ENCODE measurements at regions not wholly inside any gene's neighbourhood (a gene's known extent, or its start where the extent isn't known, plus 50 kb on each side); places are given as distances from the start of the nearest gene placed in this dataset.

DNA sequence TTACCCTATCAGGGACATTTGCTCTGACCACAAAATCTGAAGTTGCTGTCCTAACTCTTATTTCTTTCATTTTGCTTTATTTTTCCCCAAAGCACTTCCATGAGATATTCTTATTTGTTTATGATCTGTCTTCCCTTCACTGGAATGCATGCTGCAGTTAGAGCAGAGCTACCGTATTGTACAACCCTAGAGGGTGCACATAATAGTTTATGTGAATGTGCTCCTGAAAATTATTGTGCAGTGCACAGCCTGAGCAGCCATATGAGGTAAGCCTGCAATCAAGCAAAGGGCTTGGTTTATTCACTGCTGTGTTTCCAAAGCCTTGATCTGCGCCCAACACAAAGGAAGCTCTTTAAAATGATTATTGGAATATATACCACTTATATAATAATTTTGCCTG lies 120.3 kb upstream of the CADPS start:
- no peak for DNase-seq
- Histone ChIP-seq H3K4me3 (ENCODE audit: insufficient read depth, low read depth, low read length) (no peak overlapping the region), H3K27me3 (ENCODE audit: control insufficient read depth, insufficient read depth, low read length) (no peaks in the 10 kb centered on the region), H3K36me3 (replicated peaks; ENCODE audit: control insufficient read depth, insufficient read depth, low read length) (no peaks in the 10 kb centered on the region)

DNA sequence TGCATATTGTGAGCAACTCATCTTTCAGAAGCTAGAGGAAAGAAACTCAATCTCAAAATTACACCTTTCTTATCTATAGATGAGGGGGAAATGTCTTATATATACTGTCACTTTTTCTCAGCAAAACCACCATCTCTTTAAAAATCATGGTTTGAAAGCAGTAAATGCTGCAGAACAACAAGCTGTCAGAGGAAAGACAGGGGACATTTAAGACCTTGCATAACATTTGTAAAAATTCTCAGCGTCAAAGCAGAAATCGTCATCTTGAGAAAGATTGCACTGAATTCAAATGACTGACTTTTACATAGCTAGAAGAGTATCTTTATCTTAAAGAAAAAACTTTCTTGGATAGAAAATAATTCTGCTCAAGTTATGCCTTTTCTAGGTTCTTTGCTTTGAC lies 122.2 kb upstream of the CADPS start:
- DNase-seq, result no peak
- Histone ChIP-seq H3K4me3 (ENCODE audit: insufficient read depth, low read depth, low read length) (no peak overlapping the region), H3K36me3 (replicated peaks; ENCODE audit: control insufficient read depth, insufficient read depth, low read length) (no peaks in the 10 kb centered on the region), H3K27me3 (ENCODE audit: control insufficient read depth, insufficient read depth, low read length) (no peaks in the 10 kb centered on the region)

DNA sequence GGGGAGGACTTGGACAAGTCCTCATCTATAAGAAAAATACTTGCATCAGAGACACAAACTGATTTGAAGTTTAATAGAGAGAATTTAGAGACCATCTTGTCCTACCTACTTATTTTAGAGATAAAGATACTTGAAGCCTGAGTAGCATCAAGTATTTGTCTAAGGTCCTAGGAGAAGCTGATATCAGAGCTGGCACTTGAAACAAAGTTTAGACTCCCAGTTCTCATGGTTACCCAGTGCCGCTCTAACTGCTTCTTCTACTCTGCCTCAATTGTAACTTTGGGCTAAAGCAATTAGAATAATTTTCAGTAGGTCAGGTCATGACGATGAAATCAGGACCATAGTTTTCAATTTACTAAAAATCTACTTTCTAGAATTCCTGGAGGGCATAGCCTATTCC lies 123.9 kb upstream of the CADPS start:
- no peak overlapping the region for H3K4me3 ChIP-seq (ENCODE audit: insufficient read depth, low read depth, low read length)
- no peak for DNase-seq
- no peaks in the 10 kb centered on the region for H3K36me3 ChIP-seq (replicated peaks; ENCODE audit: control insufficient read depth, insufficient read depth, low read length)
- no peaks in the 10 kb centered on the region for H3K27me3 ChIP-seq (ENCODE audit: control insufficient read depth, insufficient read depth, low read length)

DNA sequence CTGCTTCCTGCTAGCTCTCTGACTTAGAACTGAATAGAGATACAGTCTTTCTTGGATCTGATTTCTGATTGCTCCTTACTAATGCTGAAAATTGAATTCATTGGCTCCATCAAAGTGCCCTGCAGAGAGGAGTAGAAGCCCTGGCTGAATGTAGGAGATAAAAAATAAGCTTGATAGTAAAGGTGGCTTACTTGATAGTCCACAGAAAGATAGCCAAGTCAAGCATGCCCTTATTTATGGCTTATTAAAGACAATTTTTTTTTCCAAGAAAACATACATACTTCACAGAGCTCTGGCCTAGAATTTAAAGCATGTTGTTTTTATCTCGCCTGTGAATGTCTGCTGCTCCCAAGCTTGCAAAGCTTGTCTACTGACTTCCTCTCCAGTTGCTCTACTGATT lies 124.6 kb upstream of the CADPS start:
- Histone ChIP-seq H3K27me3 (ENCODE audit: control insufficient read depth, insufficient read depth, low read length) (no peaks in the 10 kb centered on the region), H3K4me3 (ENCODE audit: insufficient read depth, low read depth, low read length) (no peak overlapping the region), H3K36me3 (replicated peaks; ENCODE audit: control insufficient read depth, insufficient read depth, low read length) (no peaks in the 10 kb centered on the region)
- no peak for DNase-seq

DNA sequence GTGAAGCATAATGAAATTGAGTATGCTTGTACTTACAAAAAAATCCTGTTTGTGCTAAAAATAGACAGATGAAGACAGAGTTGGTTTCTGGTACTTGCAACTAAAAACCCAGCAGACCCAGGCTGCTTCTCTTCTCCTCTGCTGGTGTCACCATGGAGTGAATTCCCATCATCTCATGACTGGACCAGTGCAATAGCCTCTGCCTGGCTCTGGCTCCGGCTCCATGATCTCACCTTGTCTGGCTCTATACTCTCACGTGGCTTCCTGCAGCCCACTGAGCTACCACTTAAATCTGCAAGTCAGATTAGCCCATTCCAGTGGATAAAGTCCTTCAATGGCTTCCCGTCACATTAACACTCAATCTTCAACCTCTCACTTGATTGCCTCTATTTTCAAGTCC lies 129.2 kb upstream of the CADPS start:
- Histone ChIP-seq H3K4me3 (ENCODE audit: insufficient read depth, low read depth, low read length) (no peak overlapping the region), H3K36me3 (replicated peaks; ENCODE audit: control insufficient read depth, insufficient read depth, low read length) (no peaks in the 10 kb centered on the region), H3K27me3 (ENCODE audit: control insufficient read depth, insufficient read depth, low read length) (no peaks in the 10 kb centered on the region)
- DNase-seq, result no peak

DNA sequence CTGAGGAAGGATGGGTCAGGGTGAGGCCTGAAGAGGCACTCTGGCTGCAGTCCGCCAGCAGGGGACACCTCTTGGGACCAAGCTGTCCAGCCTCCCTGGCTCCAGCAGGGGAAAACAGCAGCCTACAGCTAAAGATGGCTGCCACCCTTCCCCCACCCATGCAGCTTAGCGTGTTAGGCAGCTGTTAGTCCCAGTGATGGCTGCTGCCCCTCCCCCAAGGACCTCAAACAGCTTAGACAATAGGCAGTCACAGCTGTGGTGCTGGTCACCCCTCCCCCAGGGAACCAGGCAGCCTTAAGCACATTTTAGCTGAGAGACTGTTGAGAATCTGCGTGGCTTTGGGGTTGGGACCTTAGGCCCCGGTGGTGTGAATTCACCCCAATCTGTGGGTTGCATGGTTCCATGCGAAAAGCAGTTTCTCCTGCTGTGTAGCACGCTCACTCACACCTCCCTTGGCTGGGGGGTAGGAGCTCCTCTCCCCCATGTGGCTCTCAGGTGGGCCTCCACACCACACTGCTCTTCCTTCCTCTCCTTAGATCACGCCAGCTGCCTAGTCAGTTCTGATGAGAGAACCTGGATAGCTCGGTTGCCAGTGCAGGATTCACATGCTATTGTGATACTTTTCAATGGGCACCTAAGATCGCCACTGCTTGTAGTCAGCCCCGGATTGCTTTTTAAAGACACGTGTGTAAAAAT lies 140.5 kb upstream of the CADPS start:
- DNase-seq, result peak; percentile 49
- no peaks in the 10 kb centered on the region for H3K36me3 ChIP-seq (replicated peaks; ENCODE audit: control insufficient read depth, insufficient read depth, low read length)
- no peak overlapping the region for H3K4me3 ChIP-seq (ENCODE audit: insufficient read depth, low read depth, low read length)
- H3K27me3 ChIP-seq (ENCODE audit: control insufficient read depth, insufficient read depth, low read length), result no peaks in the 10 kb centered on the region

DNA sequence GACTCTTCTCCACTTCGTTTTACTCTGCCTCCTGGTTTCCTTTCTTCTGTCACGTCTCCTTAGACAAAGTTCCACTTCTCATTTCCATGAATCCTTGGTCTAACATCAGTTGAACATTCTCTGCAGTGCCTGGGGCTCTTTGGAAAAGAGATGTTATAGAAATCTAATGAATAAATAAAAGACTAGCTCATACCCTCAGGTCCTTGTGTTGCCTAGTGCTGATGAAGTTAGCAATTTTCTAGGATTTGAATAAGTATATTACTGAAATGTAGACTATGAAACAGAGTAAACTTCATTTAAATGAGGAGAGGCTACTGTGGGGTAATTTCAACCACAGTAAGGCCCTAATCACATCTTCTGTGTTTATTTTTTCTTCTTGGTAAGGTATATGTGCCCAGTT lies 146.9 kb upstream of the CADPS start:
- no peak for DNase-seq
- no peak overlapping the region for H3K4me3 ChIP-seq (ENCODE audit: insufficient read depth, low read depth, low read length)
- no peaks in the 10 kb centered on the region for H3K27me3 ChIP-seq (ENCODE audit: control insufficient read depth, insufficient read depth, low read length)
- no peaks in the 10 kb centered on the region for H3K36me3 ChIP-seq (replicated peaks; ENCODE audit: control insufficient read depth, insufficient read depth, low read length)

DNA sequence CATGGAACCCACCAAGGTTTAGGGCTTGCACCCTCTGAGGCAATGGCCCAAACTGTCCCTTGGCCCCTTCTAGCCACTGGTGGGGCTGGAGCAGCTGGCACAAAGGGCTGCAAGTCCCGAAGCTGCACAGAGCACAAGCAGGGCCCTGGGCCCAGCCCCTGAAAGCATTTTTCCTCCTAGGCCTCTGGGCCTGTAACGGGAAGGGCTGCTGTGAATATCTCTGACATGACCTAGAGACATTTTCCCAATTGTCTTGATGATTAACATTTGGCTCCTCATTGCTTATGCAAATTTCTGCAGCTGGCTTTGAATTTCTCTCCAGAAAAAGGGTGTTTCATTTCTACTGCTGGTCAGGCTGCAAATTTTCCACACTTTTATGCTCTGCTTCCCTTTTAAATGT lies 151.5 kb upstream of the CADPS start:
- Histone ChIP-seq H3K36me3 (replicated peaks; ENCODE audit: control insufficient read depth, insufficient read depth, low read length) (no peaks in the 10 kb centered on the region), H3K27me3 (ENCODE audit: control insufficient read depth, insufficient read depth, low read length) (no peaks in the 10 kb centered on the region), H3K4me3 (ENCODE audit: insufficient read depth, low read depth, low read length) (no peak overlapping the region)
- no peak for DNase-seq

DNA sequence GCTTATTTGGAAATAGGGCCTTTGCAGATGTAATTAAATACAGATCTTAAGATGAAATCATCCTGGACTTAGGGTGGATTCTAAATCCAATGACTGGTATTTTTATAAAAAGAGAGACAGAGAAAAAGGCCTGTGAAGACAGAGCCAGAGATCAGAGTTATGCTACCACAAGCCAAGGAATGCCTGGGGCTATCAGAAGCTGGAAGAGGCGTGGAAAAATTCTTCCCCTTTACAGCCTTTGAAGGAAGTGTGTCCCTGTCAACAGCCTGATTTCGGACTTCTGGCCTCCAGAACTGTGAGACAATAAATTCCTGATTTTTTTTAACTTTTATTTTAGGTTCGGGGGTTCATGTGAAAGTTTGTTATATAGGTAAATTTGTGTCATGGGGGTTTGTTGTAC lies 154.1 kb upstream of the CADPS start:
- H3K36me3 ChIP-seq (replicated peaks; ENCODE audit: control insufficient read depth, insufficient read depth, low read length), result no peaks in the 10 kb centered on the region
- DNase-seq, result no peak
- no peaks in the 10 kb centered on the region for H3K27me3 ChIP-seq (ENCODE audit: control insufficient read depth, insufficient read depth, low read length)
- no peak overlapping the region for H3K4me3 ChIP-seq (ENCODE audit: insufficient read depth, low read depth, low read length)

DNA sequence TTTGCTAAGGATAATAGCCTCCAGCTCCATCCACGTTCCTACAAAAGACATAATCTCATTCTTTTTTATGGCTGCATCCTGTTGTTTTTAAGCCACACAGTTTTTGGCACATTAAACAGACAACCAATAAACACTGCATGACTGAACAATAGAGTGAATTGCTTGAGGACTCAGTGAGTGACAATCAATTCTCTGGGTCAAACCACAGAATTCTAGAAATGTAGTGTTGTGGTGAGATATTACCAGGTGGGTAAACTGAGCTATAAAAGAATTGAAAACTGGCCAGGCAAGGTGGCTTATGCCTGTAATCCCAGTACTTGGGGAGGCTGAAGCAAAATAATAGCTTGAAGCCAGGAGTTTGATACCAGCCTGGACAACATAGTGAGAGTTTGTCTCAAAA lies 154.7 kb upstream of the CADPS start:
- Histone ChIP-seq H3K36me3 (replicated peaks; ENCODE audit: control insufficient read depth, insufficient read depth, low read length) (no peaks in the 10 kb centered on the region), H3K4me3 (ENCODE audit: insufficient read depth, low read depth, low read length) (no peak overlapping the region), H3K27me3 (ENCODE audit: control insufficient read depth, insufficient read depth, low read length) (no peaks in the 10 kb centered on the region)
- no peak for DNase-seq

DNA sequence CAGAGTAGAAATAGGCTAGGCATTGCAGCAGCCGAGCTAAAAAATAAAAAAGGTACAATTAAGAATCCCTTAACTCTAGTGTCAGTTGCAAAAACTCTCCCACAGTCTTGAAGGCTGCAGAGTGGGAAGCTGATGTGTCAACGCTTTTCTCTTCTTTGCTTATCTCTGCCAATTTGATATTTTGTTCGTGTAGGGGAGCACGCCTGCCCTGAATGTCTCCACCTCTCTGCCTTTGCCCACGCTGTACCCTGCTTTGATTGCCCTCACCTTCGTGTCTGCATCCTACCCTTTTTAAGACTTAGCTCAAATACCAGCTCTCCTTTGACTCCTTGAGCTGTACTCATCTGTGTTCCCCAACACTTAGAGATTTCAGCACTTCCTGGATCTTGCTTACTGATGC lies 155.4 kb upstream of the CADPS start:
- Histone ChIP-seq H3K27me3 (ENCODE audit: control insufficient read depth, insufficient read depth, low read length) (no peaks in the 10 kb centered on the region), H3K4me3 (ENCODE audit: insufficient read depth, low read depth, low read length) (no peak overlapping the region), H3K36me3 (replicated peaks; ENCODE audit: control insufficient read depth, insufficient read depth, low read length) (no peaks in the 10 kb centered on the region)
- no peak for DNase-seq

DNA sequence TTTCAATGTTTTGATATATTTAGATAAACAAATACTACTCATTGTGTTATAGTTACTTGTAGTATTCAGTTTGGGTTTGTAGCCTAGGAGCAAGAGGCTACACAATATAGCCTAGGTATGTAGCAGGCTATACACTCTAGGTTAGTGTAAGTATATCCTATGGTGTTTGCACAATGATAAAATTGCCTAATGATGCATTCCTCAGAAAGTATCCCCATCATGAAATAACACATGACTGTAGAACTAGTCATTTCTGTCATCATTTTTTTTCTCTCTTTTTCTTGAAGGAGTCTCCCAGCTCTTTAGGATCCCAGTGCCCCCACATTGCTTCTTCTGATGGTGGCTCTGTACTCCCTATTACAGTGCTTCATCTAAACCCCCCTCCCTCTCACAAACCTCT lies 157.7 kb upstream of the CADPS start:
- Histone ChIP-seq H3K27me3 (ENCODE audit: control insufficient read depth, insufficient read depth, low read length) (no peaks in the 10 kb centered on the region), H3K4me3 (ENCODE audit: insufficient read depth, low read depth, low read length) (no peak overlapping the region), H3K36me3 (replicated peaks; ENCODE audit: control insufficient read depth, insufficient read depth, low read length) (no peaks in the 10 kb centered on the region)
- no peak for DNase-seq

DNA sequence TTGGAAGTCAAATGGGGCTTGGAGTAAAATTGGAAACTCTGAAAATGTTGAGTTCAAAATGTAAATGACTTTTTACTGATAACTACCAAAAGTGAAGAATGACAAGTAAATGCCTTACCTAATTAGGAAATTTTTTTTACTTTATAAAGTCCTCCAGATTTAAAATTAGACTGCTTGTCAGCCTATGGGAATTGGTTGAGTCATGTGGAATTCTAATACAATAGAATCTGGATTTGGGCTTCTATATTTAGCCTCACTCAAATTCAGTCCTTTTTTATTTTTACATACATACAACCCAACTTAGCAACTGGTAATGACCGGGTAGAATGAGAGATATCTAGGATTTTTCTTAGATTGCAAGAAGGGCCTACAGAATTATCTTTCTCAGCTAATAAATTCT lies 158.9 kb upstream of the CADPS start:
- H3K4me3 ChIP-seq (ENCODE audit: insufficient read depth, low read depth, low read length), result no peak overlapping the region
- no peaks in the 10 kb centered on the region for H3K27me3 ChIP-seq (ENCODE audit: control insufficient read depth, insufficient read depth, low read length)
- no peak for DNase-seq
- no peaks in the 10 kb centered on the region for H3K36me3 ChIP-seq (replicated peaks; ENCODE audit: control insufficient read depth, insufficient read depth, low read length)

DNA sequence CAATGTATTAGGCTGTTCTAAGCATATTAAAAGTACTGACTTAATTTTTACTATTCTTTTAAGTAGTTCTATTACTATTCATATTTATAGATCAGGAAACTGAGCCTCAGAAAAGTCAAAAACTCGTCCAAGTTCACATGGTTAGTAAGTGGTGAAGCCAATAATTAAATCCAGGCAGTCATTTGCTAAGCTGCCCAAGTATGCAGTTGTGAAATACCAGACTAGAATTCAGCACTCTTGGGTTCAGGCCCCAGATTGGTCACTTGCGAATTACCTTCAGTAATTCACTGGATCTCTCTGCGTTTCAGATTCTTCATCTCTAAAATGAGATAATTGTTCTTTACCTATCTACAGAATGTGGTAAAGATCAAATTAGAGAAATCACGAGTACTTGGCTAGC lies 161.9 kb upstream of the CADPS start:
- no peak for DNase-seq
- Histone ChIP-seq H3K4me3 (ENCODE audit: insufficient read depth, low read depth, low read length) (no peak overlapping the region), H3K27me3 (ENCODE audit: control insufficient read depth, insufficient read depth, low read length) (no peaks in the 10 kb centered on the region), H3K36me3 (replicated peaks; ENCODE audit: control insufficient read depth, insufficient read depth, low read length) (no peaks in the 10 kb centered on the region)

DNA sequence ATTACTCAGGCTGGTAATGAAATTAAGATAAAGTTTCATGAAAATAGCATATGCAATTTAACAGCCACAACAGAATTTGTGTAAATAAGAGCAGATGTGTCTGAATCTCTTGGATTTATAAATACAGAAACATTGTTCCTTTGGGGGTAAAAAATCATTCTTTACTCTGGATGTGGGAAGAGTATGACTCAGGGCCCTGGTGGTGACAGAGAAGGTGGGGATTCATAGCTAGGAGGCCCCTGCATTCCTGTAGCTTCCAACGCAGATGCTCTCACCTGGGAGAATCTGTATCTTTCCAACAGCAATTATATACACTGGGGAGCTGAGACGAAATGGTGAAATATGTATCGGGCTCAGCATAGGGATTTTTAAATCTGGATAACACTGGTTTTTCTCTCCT lies 167.6 kb upstream of the CADPS start:
- Histone ChIP-seq H3K27me3 (ENCODE audit: control insufficient read depth, insufficient read depth, low read length) (no peaks in the 10 kb centered on the region), H3K4me3 (ENCODE audit: insufficient read depth, low read depth, low read length) (no peak overlapping the region), H3K36me3 (replicated peaks; ENCODE audit: control insufficient read depth, insufficient read depth, low read length) (no peaks in the 10 kb centered on the region; the same call in 1 of the 2 replicates)
- no peak for DNase-seq

DNA sequence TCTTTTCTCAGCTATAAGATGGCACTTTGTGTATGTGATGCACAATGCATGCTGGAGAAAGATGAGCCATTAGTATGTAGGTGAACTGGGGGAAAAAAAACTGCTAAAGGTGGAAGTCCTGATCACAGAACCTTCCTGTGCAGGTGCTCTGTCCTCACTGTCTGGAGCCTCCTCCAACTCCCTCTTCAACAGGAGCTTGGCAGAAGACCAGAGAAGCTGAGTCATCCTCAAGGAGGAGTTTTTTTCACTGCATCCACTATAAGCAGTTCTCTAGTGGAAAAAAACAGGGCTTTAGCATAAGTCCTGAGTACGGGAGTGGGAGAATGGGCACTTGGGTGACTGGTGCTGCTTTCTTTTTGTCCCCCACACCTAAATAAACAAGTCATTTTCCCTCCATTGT lies 168.4 kb upstream of the CADPS start:
- no peaks in the 10 kb centered on the region; the same call in 1 of the 2 replicates for H3K36me3 ChIP-seq (replicated peaks; ENCODE audit: control insufficient read depth, insufficient read depth, low read length)
- H3K4me3 ChIP-seq (ENCODE audit: insufficient read depth, low read depth, low read length), result no peak overlapping the region
- no peak for DNase-seq
- H3K27me3 ChIP-seq (ENCODE audit: control insufficient read depth, insufficient read depth, low read length), result no peaks in the 10 kb centered on the region
